GM21737 (cell line): ENCODE measurements at regions not wholly inside any gene's neighbourhood (a gene's known extent, or its start where the extent isn't known, plus 50 kb on each side); places are given as distances from the start of the nearest gene placed in this dataset.

Experiments
- ATAC-seq: cut with Tn5 transposase; IDR thresholded peaks from one replicate; pipeline ENCODE4 v1.9.1; 2021; ENCODE audit warnings: mild to moderate bottlenecking, moderate library complexity; ENCODE audit not compliant: unreplicated experiment

DNA sequence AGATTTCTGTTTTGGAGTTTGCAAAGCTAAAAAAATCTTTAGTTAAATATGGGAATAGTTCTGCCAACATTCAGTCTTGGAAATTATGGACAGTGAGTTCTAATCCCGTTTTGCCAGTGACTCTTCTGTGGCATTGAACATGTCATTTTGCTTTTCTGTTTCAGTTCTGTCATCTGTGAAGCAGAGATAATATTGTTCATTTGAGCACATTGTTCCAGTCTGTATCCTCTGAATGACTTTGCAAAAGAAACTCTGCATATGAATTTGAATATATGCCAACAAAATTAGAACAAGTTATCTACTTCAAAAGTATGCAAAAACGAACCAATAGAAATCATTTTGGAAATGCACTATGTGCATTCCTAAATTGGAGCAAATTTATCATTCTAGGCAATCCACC lies 746.0 kb upstream of the POT1 start:
- no peak for ATAC-seq

DNA sequence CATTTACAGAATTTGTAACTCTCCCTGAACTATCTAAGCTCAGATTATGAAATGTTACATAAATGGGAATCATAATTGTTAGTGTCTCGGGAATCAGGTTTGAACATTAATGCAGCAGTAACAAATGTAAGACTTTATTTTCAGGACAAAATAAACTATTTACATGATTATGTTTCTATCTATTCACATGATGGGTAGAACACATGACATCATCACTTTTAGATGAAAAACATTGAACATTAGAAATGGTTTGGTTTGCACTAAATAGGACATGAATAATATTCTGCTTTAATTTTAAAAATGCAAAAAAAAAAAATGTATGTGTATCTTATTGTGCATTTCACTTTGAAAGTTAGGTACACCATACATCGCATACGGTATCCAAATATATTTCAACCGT lies 745.5 kb upstream of the POT1 start:
- ATAC-seq, result no peak

DNA sequence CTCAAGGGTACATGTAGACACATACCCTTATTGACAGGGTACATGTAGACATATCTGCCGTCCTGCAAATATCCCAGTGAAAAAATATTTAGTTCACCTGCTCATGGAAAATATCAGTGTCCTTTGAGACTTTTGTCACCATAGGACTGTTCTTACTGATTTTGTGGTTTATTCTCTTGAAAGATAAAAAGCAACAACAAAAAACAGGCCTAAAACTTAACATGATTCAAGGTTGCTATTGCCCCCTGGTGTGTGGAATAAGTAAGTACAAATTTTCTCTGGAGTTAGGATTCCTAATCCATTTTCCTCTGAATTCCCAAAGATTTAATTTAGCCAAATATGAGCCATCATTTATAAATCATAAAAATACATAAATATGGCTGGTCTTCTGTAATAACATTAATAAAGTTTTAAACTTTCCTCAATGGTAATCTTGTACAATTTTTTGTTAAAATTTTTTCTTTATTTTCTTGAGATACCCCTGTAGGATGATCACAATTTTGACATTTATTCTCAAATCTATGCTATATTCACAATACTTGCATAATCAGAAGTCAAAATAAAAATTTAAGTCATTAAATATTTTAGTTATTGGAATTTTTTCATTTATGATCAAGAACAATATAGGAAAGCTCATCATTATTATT lies 741.4 kb upstream of the POT1 start:
- no peak for ATAC-seq

DNA sequence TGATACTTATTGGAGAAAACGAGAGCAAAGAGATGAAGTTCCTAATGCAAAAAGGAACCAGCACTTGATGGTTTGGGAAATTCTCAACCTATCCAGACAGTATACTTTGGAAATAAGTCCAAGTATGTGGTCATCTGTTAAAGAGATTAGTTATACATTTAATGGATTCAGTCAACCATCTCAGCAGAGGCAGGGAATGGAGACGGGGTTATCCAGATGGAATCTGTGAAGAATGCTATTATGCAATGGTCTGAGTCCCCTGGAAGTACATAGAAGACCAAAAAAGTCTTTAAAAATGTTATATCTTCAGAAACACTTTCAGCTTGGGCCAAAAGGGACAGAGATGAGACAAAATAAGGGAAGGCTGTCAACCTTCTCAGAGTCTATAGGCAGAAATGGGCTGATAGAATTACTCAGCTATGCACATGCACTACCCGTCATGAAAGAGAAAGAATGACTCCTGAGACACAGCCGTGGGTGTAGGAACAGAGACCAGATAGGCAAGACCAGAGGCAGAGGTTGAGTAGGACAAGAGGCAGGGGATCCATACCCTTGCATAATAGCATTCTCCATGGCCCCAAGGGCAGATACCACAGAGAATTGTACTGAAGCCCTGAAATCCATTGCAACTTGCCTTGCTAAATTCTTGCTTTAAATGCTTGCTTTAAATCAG lies 738.8 kb upstream of the POT1 start:
- no peak for ATAC-seq

DNA sequence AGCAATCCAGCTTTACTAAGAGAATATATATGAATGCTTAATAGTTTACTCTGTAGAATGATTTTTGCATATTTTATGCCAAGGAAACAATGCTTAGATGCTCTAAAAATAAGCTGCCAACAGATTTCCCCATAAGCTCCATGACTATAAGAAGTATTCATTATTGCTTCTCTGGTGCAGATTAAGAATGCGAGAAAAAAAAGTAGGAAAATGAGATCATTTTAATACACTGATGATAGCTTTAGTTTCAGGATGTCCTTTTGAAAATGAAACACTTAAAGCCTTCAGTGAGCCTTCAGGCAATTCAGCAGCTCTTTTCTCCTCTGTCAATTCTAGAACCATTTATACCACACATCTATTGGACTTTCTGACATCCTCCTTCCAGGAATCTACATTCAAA lies 735.0 kb upstream of the POT1 start:
- ATAC-seq, result no peak

DNA sequence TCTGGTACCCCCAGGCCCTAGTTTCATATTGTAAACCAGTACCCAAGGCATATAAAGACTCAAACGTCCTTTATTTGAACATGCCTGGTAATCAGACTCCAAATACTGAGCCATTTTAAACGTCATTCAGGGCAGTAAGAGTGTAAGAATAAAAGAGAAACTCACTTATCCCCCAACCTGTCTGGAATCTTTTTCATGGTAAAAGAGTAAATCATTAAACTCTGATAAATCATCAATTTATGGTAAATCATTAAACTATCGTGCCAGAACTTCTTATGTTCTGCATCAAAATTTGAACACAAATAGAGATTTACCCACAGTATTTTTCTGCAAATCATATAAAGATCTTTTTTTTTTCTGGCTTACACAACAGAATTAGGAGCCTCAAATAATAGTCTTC lies 734.3 kb upstream of the POT1 start:
- no peak for ATAC-seq

DNA sequence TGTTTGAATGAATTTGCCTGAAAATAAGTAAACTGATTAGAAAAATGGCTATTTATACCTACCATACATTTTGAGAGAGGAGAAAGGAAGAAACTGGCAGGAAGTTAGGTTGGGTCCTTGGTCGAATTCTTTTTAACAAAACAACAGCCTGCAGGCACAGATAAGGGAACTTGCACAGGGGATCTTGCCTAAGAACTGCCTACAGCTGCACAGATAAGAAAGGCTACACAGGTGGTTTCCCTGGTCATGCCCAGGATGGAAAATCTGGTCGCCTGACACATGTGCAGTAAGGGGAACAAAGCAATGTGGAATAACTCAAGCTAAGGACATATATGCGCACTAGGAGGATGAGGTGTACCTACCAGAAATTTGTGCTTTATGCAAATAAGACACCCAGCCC lies 732.1 kb upstream of the POT1 start:
- ATAC-seq, result no peak

DNA sequence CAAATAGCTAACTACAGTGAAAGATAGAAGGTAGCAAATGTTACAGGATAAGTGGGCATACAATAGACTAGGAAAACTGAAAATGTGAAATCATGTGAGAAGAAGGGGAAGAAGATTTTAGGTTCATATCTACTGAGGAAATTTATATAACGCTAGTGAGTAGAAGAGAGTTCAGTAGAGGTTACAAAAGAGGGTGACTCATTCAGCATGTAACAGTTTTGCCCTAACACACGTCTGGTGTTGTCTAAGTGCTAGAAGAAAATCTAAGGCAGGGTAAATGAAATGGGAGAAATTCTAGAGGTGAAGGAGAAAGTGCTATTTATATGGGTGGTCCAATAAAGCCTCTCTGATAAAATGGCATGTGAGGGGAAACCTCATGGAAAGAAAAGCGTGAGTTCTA lies 731.4 kb upstream of the POT1 start:
- ATAC-seq, result no peak

DNA sequence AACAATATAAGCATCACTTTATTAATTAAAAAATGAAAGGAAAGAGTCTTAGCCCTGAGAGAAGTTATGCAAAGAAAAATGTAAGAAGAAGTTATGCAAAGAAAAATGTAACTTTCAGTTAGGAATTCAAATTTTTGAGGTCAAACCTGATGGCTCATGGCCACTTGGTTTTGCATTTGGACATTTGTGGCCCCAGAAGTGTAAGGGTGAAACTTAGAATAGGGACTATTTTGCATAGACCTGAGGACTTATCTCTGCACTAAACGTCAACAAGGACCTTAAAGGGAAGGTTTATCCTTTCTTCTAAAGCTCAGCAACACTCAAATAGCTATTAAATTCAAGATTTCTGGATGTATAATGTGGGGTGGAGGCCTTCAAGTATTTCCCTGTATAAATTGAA lies 724.5 kb upstream of the POT1 start:
- ATAC-seq, result no peak

DNA sequence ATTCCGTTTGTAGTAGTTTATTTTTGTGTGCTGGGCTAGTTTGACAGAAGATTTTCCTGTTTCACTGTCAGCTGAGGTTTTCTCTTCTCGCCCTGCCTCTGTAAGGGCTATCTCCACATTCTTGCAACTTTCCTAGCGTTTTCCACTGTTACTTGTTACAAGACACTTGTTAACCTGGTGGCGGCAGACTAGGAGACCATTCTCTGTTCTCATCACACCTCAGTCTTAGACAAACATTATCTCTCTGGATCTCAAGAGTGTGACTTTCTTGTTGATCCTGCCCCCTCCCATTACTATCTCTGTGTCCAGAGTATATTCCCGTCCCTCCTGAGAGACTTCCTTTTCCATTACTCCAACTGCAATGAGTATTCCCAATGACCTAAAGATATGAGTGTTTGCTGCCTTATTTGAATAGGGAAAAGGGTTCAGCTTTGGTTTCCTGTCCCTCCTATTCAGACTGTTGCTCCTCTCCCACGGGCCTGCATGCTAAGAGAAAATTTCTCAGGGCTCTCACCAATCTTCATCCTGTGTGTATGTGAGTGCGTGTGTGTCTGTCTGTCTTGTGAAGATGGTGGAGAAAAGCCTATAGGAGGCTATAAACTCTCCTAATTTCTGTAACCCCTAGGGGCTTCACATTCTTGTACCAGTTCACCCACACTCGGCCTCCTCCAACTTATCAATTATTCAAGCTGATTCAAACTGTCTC lies 722.4 kb upstream of the POT1 start:
- no peak for ATAC-seq

DNA sequence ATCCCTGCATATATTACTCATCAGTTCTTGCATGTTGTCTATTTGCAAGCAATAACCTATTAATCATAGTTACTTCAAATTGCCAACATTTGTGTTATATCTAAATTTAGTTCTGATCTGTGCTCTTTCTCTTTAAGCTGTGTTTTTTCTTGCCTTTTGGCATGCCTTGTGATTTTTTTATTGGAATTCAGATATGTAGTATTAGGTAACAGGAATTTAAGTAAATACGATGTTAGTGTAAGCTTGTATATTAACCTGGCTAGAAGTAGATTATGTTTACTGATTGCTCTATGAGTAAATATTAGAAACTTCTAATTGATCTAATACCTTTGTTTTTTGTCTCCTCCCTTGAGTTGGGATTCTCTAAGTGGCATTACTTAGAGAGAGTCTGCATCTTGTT lies 718.9 kb upstream of the POT1 start:
- no peak for ATAC-seq

DNA sequence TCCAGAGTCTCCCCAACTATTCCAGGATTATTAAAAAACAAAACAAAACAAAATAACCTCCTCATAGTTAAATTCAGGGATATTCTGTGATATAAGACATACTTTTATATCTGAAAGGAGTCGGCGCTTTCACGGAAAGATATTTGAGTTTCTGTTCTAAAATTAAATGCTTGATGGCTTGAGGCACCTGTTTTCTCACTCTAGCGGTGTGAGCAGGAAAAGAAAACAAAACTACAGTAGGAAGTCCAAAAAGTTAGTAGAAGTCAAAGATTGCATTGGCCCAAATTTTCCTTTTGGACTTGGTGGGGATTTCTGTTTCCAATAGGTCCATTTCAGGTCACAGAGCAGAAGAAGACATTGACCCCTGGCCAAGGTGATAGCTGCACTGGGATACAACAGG lies 716.1 kb upstream of the POT1 start:
- no peak for ATAC-seq

DNA sequence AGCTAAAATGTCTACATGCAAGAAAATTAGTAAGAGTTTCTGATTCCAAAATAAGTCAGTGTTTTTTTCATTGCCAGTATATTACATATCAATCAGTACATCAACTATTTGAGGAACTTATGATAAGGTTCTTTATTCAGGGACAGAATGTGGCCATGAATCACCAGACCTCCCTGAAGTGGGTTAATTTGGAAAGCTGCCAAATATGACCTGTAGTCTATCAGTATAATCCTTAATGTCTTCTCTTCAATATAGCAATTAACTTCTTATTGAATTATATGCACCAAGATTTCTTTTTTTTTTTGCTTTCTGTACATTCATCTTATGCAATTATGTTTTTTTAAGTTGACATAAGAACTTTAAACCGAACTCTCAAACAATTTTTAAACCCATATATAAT lies 714.5 kb upstream of the POT1 start:
- no peak for ATAC-seq

DNA sequence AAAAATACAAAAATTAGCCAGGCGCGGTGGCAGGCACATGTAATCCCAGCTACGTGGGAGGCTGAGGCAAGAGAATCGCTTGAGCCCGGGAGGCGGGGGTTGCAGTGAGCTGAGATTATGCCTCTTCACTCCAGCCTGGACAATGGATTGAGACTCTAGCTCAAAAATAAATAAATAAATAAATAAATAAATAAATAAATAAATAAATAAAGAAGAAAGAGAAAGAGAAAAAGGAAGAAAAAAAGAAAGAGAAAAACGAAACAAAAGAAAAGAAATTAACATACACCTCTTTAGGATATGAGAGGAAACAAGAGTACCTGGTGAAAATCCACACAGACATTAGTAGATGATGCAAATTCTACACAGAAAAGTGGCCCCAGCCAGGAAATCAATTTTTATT lies 713.7 kb upstream of the POT1 start:
- no peak for ATAC-seq

DNA sequence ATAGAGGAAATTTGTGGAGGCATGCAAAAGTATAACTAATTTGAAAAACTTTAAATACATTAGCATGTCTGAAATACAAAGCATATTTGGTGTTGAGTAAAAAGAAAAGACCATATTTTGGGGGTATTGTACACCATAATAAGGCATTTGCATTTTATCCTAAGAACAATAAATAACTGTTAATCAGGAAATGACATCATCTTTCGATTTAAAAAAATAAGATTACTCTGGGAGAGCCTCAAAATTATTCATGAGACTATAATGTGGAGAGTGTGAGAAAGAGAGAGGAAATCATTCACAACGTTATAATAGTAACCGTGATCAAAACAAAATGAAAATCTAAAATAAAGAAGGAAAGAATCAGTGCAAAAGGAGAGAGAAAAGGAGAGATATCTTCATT lies 712.3 kb upstream of the POT1 start:
- no peak for ATAC-seq

DNA sequence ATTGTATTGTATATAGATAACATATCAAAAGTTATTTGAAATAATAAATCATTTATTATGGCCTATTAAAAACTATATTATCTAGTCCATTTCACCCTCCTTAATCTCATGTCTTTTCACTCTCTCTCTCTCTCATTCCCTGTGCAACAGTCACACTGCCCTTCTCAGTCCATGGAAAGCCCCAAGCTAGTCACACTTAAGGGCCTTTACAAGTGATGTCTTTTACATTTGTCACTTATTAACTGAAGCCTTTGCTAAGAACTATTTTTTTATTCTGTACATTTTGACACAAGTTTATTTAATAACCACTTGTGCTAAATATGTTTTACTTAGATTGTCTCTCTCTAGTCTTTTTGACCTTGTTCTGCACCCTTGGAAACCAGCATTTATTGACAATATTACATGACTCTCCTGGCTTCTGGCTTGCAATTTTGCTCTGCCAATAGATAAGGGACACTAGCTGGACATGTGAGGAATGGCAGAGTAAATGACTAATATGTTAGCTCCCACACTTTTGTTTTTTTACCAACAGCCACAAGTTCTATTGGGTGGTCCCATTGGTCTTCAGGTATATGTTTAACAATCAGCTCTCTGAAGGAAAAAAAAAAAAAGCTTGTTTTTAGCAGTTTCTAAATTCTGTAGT lies 706.8 kb upstream of the POT1 start:
- ATAC-seq, result no peak

DNA sequence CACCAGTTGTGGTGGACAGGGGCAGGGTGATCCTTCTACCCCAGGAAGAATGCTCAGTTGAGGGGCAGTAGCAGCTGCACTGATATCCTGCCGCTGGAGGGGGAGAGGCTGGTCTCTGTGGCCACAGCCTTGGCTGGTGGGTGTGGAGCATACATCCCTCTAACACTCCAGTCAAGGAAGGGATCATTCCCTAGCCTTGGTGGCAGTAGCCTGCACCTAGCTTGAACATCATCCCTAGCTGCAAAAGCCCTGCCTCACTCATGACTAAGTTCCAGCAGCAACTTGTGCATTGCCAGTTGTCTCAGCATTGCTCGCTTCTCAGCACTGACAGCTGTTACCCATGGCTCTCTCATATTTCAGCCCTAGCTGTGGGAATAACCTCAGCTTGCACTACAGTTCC lies 688.9 kb upstream of the POT1 start:
- ATAC-seq, result no peak

DNA sequence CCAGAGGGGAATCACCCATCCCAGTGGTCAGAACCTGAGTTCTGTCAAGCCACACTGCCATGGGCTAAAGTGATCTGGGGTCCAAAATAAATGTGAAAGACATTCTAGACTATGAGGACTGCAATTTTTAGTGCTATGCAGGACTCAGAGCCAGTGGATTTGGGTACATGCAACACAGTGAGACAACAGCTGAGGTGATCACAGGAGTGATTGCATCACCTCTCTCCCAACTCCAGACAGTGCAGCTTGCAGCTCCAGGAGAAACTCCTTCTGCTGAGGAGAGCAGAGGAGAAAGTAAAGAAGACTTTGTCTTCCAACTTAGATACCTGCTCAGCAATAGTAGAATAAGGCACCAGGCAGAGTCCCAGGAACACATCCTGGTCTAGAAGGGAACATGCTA lies 682.0 kb upstream of the POT1 start:
- no peak for ATAC-seq

DNA sequence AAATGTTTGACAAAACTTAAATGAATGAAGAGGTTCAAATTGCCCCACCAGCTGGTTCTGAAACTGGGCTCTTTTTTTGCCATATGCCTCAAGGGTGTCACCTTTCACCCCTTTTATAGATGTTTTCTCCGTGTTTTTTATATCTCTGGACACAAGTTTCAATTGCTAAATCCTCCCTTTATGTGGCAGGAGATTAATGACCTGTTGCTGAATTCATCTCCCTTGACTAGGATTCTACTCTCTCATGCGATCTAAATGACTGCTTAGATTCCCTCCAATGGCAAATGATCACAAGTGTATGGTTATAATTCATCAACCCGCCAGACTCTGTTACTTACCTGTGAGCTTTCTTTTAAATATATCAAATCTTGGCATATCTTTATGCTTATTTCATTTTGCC lies 677.0 kb upstream of the POT1 start:
- ATAC-seq, result no peak

DNA sequence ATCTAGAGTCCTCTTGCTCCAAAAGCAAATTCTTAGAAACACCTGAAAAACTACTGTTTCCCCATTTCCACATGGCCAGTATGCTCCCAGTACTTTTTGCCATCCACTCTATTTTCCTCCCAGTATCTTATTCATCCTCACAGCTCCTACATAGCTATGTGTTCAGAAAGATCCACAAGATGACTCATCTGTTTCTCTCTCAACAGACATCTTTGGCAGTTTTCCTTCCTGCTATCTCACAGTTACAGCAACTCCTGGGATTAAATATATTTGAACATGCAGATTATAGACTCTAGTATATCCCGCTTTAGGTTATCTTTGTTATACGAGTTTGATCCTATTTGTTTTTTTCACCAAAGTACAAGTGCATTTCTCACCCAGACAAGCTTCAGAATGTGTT lies 675.6 kb upstream of the POT1 start:
- no peak for ATAC-seq

DNA sequence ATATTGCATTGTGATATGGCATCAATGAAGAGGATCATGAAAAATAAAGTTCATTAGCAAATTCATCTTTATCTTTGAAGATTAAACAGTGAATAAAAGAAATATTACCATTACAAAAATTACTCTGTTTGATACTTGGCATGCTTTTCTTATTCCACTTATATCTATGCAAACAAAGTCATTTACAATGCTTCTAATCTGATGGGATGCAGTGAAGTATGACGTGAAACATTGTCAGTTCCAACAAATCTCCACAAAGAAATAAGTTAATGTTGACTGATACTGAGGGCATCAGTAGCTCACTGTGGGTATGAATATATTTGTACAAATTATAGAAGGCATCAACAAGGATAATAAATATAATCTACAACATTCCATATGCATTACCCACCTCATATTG lies 672.8 kb upstream of the POT1 start:
- no peak for ATAC-seq

DNA sequence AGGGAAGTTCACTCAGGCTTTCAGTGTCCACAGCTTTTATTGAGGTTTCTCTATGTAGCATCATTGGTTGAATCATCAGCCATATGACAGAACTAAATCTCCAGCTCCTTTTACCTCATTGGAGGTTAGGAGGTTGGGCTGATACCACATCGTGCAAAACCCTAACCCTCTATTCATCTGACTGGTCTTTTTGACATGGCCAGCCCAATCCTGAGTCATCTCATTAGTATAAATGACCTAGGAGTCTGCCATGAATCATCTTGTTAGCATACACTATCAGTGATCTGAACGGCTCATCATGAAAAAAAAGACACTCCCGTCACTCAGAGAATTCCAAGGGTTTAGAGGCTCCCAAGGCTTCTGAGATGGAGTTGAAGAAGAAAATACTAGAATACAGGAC lies 669.8 kb upstream of the POT1 start:
- ATAC-seq, result no peak
